ENCODE measurements at regions not wholly inside any gene's neighbourhood (a gene's known extent, or its start where the extent isn't known, plus 50 kb on each side); places are given as distances from the start of the nearest gene placed in this dataset.

DNA sequence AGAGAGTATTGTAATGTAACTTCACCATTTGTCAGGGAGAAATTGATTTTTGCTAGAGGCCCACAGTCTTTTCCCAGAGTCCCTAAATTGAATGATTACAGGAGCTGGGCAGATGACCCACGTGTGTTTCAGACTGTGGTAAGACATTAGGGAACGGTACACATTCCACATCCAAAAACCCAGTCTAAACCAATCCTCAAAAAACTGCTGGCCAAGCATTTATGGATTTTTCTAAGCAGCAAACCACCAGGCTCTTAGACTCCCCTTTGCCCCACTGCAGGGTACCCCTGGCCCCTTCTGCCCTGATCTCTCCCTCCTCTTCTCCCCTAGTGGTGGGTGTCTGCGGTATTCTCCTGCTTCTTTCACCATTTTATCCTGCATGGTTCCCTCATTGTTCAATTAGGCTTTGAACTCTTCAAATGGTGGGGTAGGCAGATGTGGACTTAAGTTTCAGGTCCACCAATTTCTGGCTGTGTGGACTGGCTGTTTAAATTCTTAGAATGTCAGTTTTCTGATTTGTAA lies 135.5 kb upstream of the SORCS3 start:
- no peak for DNase-seq

DNA sequence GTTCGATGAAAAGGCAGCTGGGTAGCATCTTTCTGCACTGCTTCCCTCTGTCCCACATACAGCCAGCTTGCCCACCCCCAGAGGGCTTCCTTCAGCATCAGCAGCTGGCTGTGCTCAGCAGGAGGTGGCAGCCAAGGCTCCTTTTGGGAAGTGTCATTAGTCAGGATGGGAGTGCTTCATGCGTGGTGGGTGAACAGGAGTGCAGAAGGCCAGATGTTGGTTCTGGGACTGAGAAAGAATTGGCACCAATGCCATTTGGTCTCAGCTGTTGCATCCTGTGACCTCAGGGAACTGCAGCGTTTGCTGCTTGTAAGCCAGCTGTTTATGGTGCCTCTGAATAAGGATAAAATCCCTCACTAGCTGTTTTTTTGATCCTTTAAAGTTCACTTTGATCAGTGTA lies 131.1 kb upstream of the SORCS3 start:
- DNase-seq = no peak

DNA sequence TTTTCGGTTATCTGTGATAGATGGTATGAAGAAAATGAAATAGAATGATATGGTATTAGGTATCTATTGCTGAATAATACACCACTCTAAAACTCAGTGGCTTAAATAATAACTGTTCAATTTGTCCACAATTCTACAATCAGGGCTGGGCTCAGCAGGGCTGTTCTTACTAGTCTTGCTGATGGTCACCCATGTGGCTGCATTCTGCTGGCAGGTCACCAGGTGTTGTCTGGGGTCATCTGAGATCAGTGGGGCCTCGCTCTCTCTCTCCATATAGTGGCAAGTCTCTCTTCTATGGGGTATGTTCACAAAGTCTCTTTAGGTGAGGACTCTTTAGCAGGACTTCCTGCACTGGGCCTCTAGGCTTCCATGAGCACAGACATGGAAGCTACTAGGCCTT lies 130.4 kb upstream of the SORCS3 start:
- no peak for DNase-seq

DNA sequence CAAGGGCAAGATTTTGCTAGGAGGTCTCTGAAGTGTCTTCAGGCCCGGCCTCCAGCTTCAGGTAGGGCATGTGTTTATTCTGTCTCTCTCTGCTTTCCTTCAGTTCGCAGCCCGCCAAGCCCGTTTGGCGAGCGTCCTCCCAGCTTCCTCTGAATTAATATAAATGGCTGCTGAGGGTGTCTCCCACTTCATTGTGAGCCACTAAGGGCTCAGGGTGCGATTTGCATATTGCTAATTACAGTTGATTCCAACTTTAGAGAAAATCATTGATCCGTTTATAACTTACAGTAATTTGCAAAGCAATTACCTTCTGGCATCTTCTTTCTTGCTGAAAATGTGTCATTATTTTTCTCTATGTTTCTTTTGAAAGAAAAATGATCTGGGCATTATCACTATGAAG lies 128.3 kb upstream of the SORCS3 start:
- no peak for DNase-seq

DNA sequence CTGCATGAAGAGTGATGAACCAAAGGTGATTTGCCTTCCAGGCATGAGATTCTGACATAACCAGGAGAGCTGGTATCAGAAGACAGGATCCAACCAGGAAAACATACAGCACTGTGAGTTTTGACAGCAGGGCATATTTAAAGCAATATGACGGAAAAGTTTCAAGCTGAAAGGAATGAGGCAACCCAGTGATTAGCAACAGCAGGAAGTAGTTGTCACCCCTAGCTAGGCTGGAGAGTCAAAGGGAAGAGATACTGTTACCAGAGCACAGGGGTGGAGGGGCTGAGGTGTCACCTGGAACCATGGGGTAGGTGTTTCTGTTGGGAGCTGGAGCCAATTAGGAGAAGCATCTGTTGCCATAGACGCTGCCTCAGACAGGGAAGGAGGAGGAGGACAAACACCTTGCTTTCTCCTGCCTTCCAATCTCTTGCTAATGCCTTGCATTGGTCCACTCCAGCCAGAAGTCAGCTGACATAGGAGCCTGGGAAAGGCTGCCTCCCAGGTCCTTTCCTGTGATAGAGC lies 125.4 kb upstream of the SORCS3 start:
- no peak for DNase-seq

DNA sequence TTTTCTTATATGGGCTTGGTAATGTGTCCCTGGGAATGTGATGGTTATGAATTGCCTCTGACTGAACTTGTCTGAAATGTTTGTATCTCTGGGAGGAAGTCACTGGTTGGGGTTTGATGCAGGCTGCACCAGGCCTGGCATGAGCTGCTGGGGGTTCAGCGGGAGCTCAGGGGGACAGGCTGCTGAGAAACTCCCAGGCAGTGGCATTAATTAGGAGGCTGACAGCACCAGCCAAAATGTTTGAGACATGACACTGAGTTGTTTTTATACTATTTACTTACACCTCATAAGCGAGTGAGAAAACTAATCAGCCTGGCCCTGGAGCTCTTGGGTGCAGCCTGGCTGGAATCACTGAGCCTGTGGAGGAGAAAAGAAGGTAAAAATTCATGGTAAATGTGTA lies 124.1 kb upstream of the SORCS3 start:
- DNase-seq = no peak

DNA sequence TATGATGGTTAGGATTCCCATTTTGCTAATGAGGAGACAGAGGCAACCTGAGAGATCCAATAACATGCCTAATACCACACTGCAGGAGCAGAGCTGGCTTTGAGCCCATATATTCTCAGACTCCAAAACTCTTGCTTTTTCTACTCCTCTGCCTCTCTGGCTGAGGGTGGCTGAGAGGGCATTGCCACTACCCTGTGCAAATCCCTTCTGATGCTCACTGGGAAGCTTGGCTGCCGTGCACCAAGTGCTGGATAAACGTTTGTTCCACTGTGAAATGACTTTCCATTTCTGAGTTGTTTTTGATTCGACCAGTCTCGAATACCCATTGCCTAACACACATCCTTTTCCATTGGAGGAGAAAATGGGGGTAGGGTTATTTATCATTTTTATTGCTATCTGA lies 123.1 kb upstream of the SORCS3 start:
- no peak for DNase-seq

DNA sequence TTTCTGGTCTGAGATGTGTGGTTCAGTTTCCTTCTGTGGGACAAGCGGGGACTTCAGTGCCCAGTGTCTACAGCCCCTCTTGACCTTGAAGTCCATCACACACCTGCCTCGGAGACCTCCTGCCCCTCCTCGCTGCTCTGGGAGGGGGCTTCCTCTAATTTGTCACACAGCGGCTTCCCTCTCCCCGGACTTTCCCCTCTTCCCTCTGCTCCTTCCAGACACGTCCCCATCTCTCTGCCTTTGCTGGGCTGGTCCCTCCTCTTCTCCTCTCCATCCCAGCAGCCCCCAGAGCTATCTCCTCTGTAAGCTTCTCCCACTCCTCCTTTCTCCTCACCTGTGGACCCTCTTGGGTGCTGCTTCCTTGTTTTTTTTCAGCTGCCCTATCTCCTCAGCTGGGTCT lies 122.2 kb upstream of the SORCS3 start:
- DNase-seq = no peak

DNA sequence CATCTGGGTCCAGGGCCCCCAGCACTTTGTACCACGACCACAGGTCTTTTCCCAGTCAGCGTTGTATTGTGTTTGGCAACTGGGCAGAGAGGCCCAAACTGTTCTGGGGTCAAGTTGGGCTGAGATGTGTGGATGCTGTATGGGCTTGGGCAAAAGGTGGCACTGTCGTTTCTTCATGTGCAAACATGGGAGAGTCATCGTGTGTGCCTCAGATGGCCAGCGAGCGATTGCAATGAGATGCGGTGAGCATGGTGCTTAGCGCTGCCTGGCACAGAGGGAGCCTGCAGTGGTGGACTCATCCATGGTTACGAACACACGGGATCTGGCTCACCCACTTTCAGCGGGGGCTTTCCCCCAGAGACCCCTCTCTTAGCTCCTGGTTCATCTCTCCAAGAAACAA lies 120.4 kb upstream of the SORCS3 start:
- no peak for DNase-seq

DNA sequence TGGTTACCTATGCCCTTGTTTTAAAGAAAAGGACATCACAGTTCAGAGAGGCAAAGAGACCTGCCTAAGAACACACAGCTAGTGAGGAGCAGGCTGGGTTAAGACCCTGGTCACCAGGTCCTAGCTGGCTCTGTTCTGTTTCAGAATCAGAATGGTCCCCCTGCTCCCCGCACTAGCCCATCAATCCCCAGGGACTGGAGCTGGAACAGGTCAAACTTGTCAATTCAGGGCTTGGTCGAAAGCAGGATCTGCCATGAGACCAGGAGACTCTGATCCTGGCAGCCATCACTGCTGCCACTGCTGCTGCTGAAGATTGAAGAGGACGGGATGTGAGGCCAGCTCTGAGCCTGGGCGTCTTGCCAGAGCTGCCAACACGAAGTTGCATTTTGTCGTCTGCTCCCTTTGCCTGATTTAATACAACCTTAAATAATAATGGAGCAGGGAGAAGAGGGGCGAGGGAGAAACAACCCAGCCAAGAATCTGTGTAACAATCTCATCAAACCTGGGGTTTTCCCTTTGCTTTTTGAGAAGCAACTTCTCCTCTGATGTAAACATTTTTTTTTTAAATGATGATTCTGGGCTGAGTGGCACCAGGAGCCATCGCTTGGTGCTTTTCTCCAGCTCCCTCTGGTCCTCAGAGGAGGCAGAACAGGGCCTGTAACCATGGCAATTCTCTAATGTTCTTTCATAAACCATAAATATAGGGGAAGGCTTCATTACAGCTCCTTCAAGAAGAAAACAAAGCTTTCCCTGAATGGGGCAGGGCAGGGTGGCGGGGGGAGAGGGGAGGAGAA lies 119.0 kb upstream of the SORCS3 start:
- no peak for DNase-seq

DNA sequence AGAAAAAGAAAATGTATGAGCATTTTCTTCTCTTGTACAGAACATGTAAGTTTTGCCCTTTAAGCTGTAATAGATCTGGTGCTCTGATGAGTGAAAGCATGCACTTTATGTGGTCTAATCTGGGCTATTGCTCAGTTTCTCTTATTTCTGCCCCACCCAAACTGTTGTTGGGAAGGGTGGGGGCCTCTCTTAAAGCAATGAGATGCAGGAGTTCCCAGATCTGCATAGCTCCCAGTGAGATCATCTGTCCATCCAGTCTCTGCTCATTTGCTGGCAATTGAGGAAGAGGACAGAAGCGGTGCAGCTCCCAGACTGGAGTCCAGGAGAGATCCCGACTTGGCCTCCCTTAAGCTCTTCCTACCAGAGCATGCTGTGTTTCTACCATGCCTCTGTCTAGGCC lies 114.9 kb upstream of the SORCS3 start:
- DNase-seq = no peak

DNA sequence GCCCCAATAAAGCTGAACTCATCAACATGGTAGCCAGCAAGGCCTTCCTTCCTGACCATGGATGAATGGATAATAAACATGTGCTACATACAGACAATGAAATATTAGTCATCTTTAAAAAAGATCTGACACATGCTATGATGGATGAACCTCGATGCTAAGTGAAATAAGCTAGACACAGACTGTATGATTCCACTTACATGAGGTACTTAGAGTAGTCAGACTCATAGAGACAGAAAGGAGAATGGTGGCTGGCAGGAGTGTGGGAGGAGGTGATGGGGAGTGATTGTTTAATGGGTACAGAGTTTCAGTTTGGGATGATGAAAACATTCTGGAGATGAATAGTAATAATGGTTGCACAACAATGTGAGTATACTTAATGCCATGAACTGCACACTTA lies 114.1 kb upstream of the SORCS3 start:
- no peak for DNase-seq

DNA sequence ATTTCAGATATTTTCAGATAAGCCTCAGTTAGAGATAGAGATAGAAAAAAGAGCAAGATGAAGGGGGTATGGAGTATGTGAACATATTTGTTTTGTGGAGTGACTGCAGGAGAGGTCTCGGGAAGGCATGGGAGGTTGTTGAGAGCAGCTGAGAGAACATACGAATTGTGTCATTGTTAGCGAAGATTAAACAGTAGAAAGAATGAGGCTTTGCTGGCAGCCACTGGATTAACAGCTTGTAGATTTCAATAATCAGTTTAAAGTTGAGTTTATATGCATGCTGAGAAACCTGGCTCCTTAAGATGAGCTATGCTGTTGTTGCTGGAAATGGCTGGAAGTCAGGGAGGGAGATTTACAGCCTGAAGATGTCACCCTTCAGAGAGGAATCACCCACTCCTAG lies 100.9 kb upstream of the SORCS3 start:
- no peak for DNase-seq

DNA sequence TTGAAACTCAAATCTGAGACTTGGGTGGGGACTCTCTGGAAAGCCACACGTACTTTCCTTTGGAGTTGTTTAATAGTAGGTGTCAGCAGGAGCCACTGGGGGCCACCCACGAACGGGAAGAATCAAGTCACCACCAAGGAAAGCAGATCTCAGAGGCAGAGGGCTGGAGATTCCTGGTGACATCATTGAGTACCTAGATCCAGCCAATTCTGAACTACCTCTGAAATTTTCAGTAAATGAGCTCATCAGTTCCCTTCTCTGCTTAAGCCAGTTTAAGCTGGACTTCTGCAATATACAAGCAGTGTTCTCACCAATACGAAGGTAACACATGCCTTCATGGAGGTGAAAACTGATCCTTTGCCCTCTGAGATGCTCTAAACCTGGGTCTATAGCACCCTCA lies 99.3 kb upstream of the SORCS3 start:
- DNase-seq = no peak

DNA sequence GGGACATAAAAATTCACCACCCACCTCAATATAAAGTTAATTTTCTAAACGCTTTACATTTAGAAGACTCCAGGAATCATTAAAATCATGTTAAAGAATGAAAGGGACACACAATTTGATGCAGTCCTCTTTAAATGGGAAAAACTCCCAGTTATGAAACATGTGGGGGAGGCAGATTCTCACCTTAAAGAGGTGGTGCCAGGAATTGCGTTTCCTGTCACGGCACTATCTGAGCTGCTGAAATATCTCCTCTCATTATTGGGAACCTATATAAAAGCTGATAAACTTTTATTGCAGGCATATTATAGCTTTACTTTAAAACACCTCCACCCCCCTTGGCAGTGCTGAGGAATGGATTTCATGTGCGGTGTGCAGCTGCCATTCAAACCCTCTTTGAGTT lies 94.8 kb upstream of the SORCS3 start:
- DNase-seq = no peak

DNA sequence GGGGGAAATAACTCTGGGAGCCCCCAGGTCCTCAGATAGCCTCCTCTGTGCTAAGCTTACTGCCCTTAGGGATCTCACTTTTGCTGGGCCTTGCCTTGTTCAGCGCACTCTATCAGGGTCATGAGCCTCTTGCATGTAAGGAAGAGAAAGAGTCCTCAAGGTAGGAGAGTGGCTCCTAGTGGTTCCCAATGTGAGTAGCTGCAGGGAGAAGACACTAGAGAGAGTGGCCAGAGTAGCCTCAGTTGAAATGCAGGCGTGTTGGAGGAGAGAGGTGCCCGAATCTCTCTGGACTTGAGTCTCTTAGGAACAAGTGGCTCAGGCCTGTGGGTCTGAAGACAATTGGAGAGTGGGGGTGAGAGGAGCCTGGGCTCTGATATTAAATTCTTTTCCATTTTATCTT lies 94.3 kb upstream of the SORCS3 start:
- no peak for DNase-seq

DNA sequence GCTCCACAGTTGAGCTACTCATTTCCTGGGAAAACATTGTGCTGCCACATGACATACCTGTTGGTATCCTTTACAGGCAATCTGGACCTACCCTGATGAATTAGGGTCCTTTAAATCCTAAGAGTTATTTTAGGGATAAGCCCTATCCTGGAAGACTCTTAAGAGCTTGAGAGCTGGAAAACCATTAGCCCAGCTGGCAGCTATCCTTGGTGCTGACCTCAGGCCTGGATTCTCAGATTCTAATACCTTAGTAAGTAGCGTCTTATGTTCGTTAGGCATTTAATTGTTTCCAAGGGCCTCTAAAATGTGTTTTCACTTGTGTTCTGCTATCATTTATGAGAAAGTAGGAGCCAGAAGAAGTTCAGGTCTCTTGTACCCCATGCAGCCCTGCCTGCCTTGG lies 93.0 kb upstream of the SORCS3 start:
- DNase-seq = no peak

DNA sequence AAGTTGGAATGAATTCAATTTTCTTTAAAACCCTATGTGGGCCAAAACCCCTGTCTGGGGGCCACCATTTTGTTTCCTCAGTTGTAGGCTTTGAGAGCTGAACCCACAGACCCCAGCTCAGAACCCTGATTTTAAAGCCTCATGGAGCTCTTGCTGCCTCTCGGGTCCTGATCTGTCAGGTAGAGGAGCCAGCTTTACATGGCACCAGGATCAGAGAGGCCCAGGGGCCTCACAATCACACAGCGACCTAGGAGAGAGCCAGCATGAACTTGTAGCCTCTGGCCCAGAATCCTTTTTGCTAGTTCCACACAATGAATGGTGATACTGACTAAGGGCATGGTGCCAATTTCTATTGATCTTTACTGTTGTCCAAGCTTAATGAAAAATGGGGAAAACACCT lies 84.3 kb upstream of the SORCS3 start:
- no peak for DNase-seq

DNA sequence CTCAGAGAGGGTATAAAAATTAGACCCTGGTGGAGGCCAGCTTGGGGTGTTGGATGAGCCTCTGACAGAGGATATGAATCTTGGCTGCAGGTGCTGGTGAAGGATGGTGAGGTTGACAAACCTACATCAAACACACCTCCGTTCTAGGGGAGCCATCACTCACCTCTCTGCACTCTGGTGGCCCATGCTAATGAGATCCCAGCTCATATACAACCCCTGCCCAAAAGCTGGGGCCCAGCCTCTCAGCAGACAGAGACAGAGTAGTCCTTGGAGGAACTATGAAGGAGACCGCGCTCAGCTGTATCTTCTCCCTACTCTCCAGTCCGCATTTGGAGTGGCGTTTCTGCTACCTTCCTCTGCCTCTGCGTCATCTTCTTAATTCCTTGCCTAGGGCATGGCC lies 83.1 kb upstream of the SORCS3 start:
- no peak for DNase-seq

DNA sequence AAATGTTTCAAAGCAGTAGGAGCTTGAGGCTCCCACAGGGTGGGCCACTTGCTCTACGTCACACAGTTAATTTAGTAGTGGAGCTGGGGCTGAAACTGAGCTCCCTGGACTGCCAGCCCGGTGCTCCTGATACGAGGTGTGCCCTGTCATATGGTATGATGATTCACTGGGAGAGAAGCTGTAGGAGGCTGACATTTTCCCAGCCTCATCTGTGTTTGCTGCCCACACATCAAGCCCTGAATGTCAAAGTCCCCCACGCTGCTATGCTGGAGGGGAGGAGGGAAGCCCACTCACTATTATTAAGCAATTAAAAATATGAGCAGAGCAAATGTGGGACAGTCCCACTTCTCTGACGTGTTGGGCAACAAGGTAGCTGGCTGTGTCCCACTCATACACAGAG lies 81.2 kb upstream of the SORCS3 start:
- no peak for DNase-seq

DNA sequence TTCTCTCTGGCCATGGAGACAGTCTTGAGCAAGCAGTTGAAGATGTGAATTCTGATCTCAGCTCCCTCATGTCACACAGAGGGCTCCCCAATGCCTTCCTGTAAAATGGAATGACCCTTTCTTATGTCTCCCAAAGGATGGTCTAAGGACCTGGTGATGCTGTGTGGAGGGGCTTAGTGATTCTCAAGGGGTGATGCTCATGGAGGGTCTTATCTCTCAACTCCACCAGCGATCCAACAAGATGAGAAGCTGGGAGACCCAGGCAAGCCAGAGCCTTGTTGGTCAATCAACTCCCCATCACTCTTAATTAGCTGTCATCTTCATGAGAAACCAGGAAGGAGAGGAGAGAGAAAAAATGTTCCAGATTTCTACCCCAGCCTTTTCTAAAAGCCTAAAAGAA lies 78.0 kb upstream of the SORCS3 start:
- no peak for DNase-seq

DNA sequence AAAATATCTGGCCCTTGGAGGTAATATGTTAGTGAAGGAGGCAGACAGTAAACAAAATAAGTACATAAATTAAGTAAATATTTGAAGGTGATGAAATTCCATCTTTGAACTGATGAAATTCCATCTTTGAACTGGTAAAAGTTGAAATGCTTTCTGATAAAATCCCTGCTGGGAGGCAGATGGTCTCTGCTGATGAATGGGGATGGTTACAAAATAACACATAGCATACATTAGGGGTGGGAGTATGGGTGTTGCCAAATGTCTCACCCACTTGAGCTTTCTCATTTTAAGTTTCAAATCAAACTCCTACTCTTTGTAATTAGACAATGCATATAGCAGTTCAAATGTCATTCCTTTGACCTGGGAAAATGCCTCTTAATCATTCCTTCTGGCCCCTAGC lies 77.5 kb upstream of the SORCS3 start:
- no peak for DNase-seq

DNA sequence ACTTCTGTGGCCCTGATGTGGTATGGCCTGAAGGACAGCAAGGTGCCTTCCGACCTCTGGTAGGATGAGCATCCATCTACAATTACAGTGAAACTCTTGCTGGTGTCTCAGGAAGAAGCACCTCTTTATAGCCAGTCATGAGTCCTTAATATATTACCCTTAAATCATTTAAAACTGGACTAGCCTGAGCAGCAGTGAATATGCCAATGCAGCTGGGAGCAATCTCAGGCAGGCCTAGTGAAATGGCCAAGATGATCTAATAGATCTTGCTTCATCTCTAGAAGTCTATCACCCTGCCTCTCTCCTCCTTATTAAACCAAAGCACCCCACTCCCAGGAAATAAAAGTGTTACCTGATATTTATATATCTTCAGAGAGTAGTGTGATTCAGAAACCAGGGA lies 66.7 kb upstream of the SORCS3 start:
- DNase-seq = no peak

DNA sequence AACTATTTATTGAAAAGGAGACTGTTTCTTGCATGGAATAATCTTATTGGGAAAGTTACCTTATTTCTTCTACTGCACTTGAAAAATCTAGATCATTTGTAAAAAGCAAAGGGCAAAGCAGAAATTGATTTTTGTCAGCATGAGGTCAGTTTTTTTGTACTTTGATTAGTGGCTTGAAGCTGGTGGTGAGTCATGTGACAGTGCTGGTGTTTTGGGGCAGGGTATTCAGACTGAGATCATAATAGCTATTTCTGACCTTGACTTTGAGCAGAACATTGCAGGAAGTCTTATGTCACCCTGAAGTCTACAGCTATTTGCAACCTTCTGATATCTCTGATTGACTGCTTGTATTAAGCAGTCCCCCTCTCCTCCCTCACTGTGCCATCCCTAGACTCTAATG lies 66.3 kb upstream of the SORCS3 start:
- DNase-seq = no peak

DNA sequence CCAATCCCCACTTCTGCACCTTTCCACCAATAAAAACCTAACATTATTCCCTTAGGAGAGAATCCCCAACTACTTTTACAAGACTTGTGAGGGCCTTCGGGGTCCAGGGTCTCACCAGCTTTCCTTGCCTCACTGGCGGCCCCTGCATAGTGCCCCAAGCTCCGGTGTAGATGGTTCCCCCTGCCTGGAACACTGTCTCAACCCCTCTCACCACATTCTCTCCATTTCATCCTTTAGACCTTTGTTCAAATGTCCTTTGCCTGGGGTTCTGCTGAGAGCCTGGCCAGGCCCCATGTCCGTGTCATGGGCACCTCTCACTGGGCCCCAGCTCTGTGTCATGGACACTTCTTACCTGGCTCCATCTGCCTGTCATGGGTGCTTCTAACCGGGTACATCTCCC lies 64.5 kb upstream of the SORCS3 start:
- DNase-seq = no peak

All from bone marrow (tissue), 2 donors.